Keratinocyte (primary cell): ENCODE measurements at regions not wholly inside any gene's neighbourhood (a gene's known extent, or its start where the extent isn't known, plus 50 kb on each side); places are given as distances from the start of the nearest gene placed in this dataset.

Experiments used
- DNase-seq: peaks from one replicate; pipeline ENCODE4 v3.0.0-alpha.2; 2011; ENCODE audit warnings: low read depth, missing footprints, low spot score
- FAIRE-seq: peaks from 2 replicates; lab custom pipeline; 2011; peaks lifted over from hg19 to GRCh38; lab: Jason Lieb, UNC
- H2AFZ ChIP-seq: 2 replicates; pipeline ENCODE4 v1.6.0; 2012; ENCODE audit warnings: low read length, control low read depth, inconsistent platforms; ENCODE audit not compliant: control insufficient read depth
- H3K27ac ChIP-seq: 2 replicates; pipeline ENCODE4 v1.5.1; 2011; ENCODE audit warnings: low read length; ENCODE audit not compliant: control insufficient read depth, insufficient read depth
- H3K27me3 ChIP-seq: 3 replicates; pipeline ENCODE4 v1.6.0; 2011; ENCODE audit warnings: low read length; ENCODE audit not compliant: control insufficient read depth, insufficient read depth; ENCODE audit errors: extremely low read depth
- H3K36me3 ChIP-seq, 2 experiments: 2 replicates in 1 of 2; 3 replicates in 1 of 2; pipeline ENCODE4 v1.5.1; 2011; ENCODE audit warnings: low read length in 2 of 2, mild to moderate bottlenecking in 1 of 2; ENCODE audit not compliant: control insufficient read depth in 2 of 2, insufficient read depth in 2 of 2; ENCODE audit errors: extremely low read depth in 1 of 2
- H3K4me1 ChIP-seq: 3 replicates; pipeline ENCODE4 v1.5.1; 2011; ENCODE audit warnings: low read length; ENCODE audit not compliant: control insufficient read depth, insufficient read depth; ENCODE audit errors: extremely low read depth
- H3K4me2 ChIP-seq: 3 replicates; pipeline ENCODE4 v1.6.0; 2011; ENCODE audit warnings: low read depth, low read length; ENCODE audit not compliant: control insufficient read depth, insufficient read depth; ENCODE audit errors: extremely low read depth
- H3K4me3 ChIP-seq, 3 experiments: fragments of 200-600 bp in 1 of 3; sonication (generic) in 1 of 3; 2 replicates in 2 of 3; 3 replicates in 1 of 3; pipeline ENCODE4 v1.5.1; 2011 to 2016; ENCODE audit warnings: low read length in 3 of 3, mild to moderate bottlenecking in 3 of 3, control low read depth in 2 of 3, inconsistent platforms in 1 of 3, low read depth in 1 of 3, mixed read lengths in 1 of 3, mixed run types in 1 of 3, moderate library complexity in 1 of 3; ENCODE audit not compliant: control insufficient read depth in 2 of 3, insufficient read depth in 2 of 3; ENCODE audit errors: extremely low read depth in 1 of 3
- H3K79me2 ChIP-seq: 2 replicates; pipeline ENCODE4 v1.6.0; 2012; ENCODE audit warnings: low read length; ENCODE audit not compliant: control insufficient read depth, insufficient read depth
- H3K9ac ChIP-seq: 3 replicates; pipeline ENCODE4 v1.6.0; 2011; ENCODE audit warnings: low read length; ENCODE audit not compliant: control insufficient read depth, insufficient read depth; ENCODE audit errors: extremely low read depth
- H3K9me1 ChIP-seq: 3 replicates; pipeline ENCODE4 v1.6.0; 2011; ENCODE audit warnings: low read length; ENCODE audit not compliant: control insufficient read depth, insufficient read depth; ENCODE audit errors: extremely low read depth
- H3K9me3 ChIP-seq: 2 replicates; pipeline ENCODE4 v1.5.1; 2012; ENCODE audit warnings: low read depth, low read length; ENCODE audit not compliant: control insufficient read depth
- H4K20me1 ChIP-seq: 3 replicates; pipeline ENCODE4 v1.6.0; 2011; ENCODE audit warnings: low read length; ENCODE audit not compliant: control insufficient read depth, insufficient read depth; ENCODE audit errors: extremely low read depth
- EZH2 ChIP-seq: IDR thresholded peaks from one replicate; pipeline ENCODE4 v1.6.1; 2012; ENCODE audit warnings: inconsistent platforms, mild to moderate bottlenecking, low read length, moderate library complexity
- dilution Hi-C: fragments of 300-500 bp; cut with MboI; formaldehyde crosslinking; loops from one replicate; pipeline ENCODE4 v1.7.0; 2020; ENCODE audit warnings: low sequenced_read_pairs; ENCODE audit not compliant: extremely low pct_ligation_motif_present
- TF ChIP-seq, protein P1 (sequence below), 3 experiments: IDR thresholded peaks in 1 of 3; conservative IDR thresholded peaks in 1 of 3; optimal IDR thresholded peaks in 1 of 3; 2 replicates in 2 of 3; 3 replicates in 1 of 3; pipeline versions ENCODE3 to v1.5.1; 2011; ENCODE audit warnings: low read length in 3 of 3, mild to moderate bottlenecking in 3 of 3, moderate library complexity in 2 of 3, control low read depth in 1 of 3, inconsistent platforms in 1 of 3; ENCODE audit not compliant: insufficient read depth in 2 of 3; ENCODE audit errors: extremely low read depth in 1 of 3

- H3K9me1 ChIP-seq: no peaks in the 10 kb centered on the region
- TF ChIP-seq, protein P1, sequence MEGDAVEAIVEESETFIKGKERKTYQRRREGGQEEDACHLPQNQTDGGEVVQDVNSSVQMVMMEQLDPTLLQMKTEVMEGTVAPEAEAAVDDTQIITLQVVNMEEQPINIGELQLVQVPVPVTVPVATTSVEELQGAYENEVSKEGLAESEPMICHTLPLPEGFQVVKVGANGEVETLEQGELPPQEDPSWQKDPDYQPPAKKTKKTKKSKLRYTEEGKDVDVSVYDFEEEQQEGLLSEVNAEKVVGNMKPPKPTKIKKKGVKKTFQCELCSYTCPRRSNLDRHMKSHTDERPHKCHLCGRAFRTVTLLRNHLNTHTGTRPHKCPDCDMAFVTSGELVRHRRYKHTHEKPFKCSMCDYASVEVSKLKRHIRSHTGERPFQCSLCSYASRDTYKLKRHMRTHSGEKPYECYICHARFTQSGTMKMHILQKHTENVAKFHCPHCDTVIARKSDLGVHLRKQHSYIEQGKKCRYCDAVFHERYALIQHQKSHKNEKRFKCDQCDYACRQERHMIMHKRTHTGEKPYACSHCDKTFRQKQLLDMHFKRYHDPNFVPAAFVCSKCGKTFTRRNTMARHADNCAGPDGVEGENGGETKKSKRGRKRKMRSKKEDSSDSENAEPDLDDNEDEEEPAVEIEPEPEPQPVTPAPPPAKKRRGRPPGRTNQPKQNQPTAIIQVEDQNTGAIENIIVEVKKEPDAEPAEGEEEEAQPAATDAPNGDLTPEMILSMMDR (optimal IDR thresholded peaks at IDR 0.05 in 1 of 3, IDR thresholded peaks at IDR 0.05 in 1 of 3, conservative IDR thresholded peaks at IDR 0.05 in 1 of 3; ENCODE audit: extremely low read depth in 1 of 3, insufficient read depth in 2 of 3, low read length in 3 of 3): no peak
- TF ChIP-seq EZH2: no peak
- no peak for DNase-seq
- H4K20me1 ChIP-seq: no peaks in the 10 kb centered on the region
- H3K9me3 ChIP-seq: no peaks in the 10 kb centered on the region
- H3K27me3 ChIP-seq: no peaks in the 10 kb centered on the region
- H3K36me3 ChIP-seq: no peaks in the 10 kb centered on the region
- no peaks in the 10 kb centered on the region for H3K79me2 ChIP-seq
- H2AFZ ChIP-seq: no peak overlapping the region
- no peak for FAIRE-seq
- dilution Hi-C loops: no loop called here
- H3K4me2 ChIP-seq: no peak overlapping the region
- no peaks in the 10 kb centered on the region for H3K4me1 ChIP-seq
- H3K9ac ChIP-seq: no peak overlapping the region
- no peak overlapping the region for H3K4me3 ChIP-seq
- no peak overlapping the region for H3K27ac ChIP-seq
Measured at GRCh38 chrX:138889149-138889548, 177.6 kb upstream of the FGF13 start.

DNA sequence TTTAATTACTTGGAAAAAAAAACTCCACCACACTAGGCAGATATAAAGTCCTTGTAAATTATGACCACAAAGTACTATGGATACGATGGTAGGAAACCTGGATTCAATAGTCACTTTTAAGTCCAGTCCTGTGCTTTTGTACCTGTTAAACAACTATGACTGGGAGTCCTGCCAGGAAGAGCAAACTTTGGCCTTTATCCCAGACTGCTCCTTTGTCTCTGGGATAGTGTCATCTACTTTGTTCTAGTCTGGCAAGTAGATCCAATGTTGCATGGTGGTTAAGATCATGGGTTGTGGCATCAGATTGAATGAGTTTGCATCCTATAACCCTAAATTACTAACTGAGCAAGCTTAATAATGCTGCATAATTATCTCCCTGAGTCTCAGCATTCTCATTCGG, 175.3 kb upstream of the FGF13 start:
- H3K9me1 ChIP-seq: no peaks in the 10 kb centered on the region
- no peaks in the 10 kb centered on the region for H3K79me2 ChIP-seq
- TF ChIP-seq, protein P1 (optimal IDR thresholded peaks at IDR 0.05 in 1 of 3, IDR thresholded peaks at IDR 0.05 in 1 of 3, conservative IDR thresholded peaks at IDR 0.05 in 1 of 3; ENCODE audit: extremely low read depth in 1 of 3, insufficient read depth in 2 of 3, low read length in 3 of 3): no peak
- TF ChIP-seq EZH2: no peak
- H4K20me1 ChIP-seq: no peaks in the 10 kb centered on the region
- H3K4me3 ChIP-seq: no peak overlapping the region
- H3K4me2 ChIP-seq: no peak overlapping the region
- H2AFZ ChIP-seq: no peak overlapping the region
- H3K27me3 ChIP-seq: no peaks in the 10 kb centered on the region
- dilution Hi-C loops: no loop called here
- FAIRE-seq: no peak
- no peaks in the 10 kb centered on the region for H3K4me1 ChIP-seq
- H3K9me3 ChIP-seq: no peaks in the 10 kb centered on the region
- DNase-seq: no peak
- no peak overlapping the region for H3K27ac ChIP-seq
- H3K9ac ChIP-seq: no peak overlapping the region
- H3K36me3 ChIP-seq: no peaks in the 10 kb centered on the region
